Activated naive CD4-positive, alpha-beta T cell treated with anti-CD3 and anti-CD28 coated beads, Interleukin-2, amount 50 U/mL, for 72 hours (primary cell): ENCODE measurements at regions not wholly inside any gene's neighbourhood (a gene's known extent, or its start where the extent isn't known, plus 50 kb on each side); places are given as distances from the start of the nearest gene placed in this dataset.

Experiments used
- ATAC-seq, 2 donors: fragments of 150-1000 bp; cut with Tn5 transposase; 2 replicates each; pipeline ENCODE4 v1.10.0; 2021; ENCODE audit warnings: mild to moderate bottlenecking in 2 of 2, moderate library complexity in 2 of 2
- DNase-seq, 2 donors: peaks; one replicate each; pipeline ENCODE4 v3.0.0; 2021 to 2022; ENCODE audit warnings: low spot score in 2 of 2
- H3K27ac Mint-ChIP-seq, 2 donors: one replicate each; pipeline ENCODE4 v1.8.0; 2022; ENCODE audit warnings: mild to moderate bottlenecking in 2 of 2, mixed read lengths in 2 of 2
- H3K36me3 Mint-ChIP-seq, 2 donors: one replicate each; pipeline ENCODE4 v1.8.0; 2022; ENCODE audit warnings: mixed read lengths in 2 of 2
- H3K9me3 Mint-ChIP-seq, 2 donors: one replicate each; pipeline ENCODE4 v1.8.0; 2022; ENCODE audit warnings: mixed read lengths in 2 of 2

DNA sequence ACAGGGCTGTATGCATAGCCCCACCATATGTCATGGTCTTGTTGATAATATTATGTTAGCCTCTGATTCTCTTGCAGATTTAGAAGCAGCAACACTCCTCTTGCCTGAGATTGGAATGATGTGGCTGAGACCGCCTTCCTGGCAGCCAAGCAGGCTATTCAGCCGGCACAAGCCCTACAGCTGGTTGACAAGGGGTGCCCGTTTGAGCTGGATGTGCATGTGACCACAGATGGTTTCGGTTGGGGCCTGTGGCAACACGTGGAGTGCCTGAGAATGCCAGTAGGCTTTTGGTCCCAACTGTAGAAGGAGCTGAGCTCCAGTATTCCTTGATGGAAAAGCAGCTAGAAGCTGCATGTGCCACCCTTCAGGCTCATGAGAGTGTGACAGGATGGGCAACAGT lies 303.6 kb upstream of the POU3F2 start:
- ATAC-seq = no peak
- DNase-seq = no peak
- H3K9me3 Mint-ChIP-seq = peaks cover 5 to 12% of the 10 kb centered on the region in 2 donors
- H3K36me3 Mint-ChIP-seq = no peaks in the 10 kb centered on the region
- no peak overlapping the region for H3K27ac Mint-ChIP-seq

DNA sequence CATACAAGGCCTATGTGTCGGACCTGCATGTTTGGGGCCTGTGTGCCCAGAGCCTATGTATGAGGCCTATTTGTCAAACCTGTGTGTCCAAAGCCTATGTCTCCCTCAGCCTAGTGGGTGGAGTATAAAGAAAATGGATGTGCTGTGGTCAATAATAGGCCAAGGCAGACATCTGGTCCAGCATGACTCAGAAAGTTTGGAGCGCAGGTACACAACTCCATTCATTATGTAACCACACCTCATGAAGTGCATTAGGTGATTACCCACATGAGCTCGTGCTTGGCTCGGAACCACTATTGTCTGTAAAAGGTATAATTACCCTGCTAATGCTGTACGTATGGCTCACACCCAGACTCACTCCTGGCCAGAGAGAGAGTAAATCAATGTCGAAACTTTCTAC lies 302.4 kb upstream of the POU3F2 start:
- H3K27ac Mint-ChIP-seq = no peak overlapping the region
- H3K36me3 Mint-ChIP-seq = no peaks in the 10 kb centered on the region
- no peak for ATAC-seq
- peaks cover 5 to 12% of the 10 kb centered on the region in 2 donors for H3K9me3 Mint-ChIP-seq
- no peak for DNase-seq

DNA sequence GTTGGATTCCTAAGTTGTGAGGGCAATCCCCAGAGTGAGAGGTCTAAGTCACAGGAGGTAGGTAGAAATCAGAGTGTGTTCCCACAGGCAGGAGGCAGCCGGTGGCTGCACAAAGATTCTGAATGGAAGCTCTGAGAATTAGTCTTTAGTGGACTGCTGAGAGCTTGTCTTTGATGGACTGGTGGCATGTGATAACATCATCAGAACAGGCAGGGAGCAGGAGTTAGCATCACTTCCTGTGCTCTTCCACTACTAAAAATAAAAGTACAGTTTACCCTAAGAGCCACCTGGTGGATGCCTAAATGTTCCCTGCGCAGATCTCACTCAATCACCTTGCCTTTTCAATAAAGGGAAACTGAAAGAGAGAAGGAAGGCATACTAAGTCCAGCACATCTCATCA lies 294.6 kb upstream of the POU3F2 start:
- no peak for DNase-seq
- no peak overlapping the region for H3K27ac Mint-ChIP-seq

DNA sequence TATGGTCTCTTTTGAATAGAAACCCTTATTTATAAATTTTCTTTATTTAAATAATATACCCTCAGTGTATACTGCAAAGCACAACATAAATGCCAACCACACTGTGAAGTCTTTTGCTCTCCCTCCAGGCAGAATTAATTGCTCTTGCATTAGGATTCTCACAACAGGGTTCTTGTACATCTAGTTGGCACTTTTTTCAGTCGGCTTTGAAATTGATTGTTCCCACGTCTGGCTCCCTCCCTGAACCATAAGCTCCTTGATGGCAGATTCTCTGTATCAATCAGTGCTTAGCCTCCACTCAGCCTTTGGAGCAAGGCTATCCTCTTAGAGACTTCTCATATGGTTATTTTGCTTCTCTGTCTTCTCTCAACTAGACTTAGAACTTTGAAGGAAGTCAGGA lies 288.0 kb upstream of the POU3F2 start:
- peaks cover 5% of the 10 kb centered on the region in 2 donors for H3K9me3 Mint-ChIP-seq
- no peak for DNase-seq
- H3K27ac Mint-ChIP-seq = no peak overlapping the region
- no peaks in the 10 kb centered on the region for H3K36me3 Mint-ChIP-seq
- ATAC-seq = no peak

More for the DNA sequence above, 294.6 kb upstream of the POU3F2 start:
- no peaks in the 10 kb centered on the region for H3K36me3 Mint-ChIP-seq
- no peak for ATAC-seq
- peaks cover 9 to 15% of the 10 kb centered on the region in 2 donors for H3K9me3 Mint-ChIP-seq

DNA sequence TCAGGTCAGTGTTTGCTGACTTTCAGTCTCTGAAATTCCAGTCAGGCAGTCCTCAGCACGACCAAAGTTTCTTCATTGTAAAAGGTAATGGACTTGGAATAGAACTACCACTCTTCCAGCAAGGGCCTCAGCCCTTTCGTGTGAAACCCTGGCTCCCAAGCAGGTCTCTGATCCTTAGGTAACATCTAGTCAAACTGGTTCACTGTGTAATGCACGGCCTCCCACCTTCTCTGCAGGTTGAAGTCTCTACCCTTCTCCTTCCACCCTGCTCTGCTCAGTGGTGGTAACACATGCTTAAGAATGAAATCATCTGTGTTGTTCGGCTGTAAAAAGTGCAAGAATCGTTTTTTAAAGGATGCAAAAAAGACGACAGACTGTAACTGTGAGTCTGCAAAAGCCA lies 287.2 kb upstream of the POU3F2 start:
- H3K9me3 Mint-ChIP-seq = peaks cover 5% of the 10 kb centered on the region in 2 donors
- ATAC-seq (no peak), DNase-seq (no peak)
- H3K27ac Mint-ChIP-seq = no peak overlapping the region
- H3K36me3 Mint-ChIP-seq = no peaks in the 10 kb centered on the region

DNA sequence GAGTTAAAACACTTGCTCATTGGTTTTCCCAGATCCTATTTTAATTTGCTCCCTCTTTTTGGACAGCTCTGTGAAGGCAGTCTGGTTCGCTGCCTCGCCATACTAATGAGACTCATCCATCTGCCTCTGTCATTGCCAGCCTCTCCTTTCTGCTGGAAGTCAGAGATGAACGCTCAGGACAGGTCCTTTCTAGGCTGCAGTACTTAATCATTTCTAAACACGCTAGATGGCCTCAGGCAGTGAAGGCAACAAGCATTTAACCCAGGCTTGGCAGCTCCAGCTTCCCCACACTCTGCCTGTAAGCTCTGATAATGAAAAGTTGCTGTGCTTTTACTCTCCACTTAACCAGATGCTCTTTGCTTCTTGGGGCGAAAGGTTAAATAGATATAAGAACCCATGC lies 286.7 kb upstream of the POU3F2 start:
- Mint-ChIP-seq H3K9me3 (peaks cover 5% of the 10 kb centered on the region in 2 donors), H3K27ac (no peak overlapping the region), H3K36me3 (no peaks in the 10 kb centered on the region)
- no peak for DNase-seq
- ATAC-seq = no peak

DNA sequence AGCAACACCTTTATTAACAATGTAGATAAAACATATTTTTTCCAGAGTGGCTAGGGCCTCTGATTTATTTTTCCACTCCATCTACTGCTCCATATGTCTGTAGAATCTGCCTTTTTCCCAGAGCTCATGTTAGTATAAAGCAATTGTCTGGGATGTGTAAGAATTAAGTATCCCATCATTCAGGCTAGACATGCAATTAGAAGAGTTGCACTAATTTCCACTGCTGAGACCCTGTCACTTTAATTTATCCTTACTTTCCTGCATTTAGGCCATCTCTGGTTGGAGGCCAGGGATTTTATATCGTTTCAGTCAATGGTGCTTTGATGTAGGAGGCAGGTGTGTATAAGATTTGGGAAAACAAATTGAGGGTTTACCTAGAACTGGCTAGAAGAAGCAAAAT lies 286.1 kb upstream of the POU3F2 start:
- Mint-ChIP-seq H3K9me3 (peaks cover 5% of the 10 kb centered on the region in 2 donors), H3K27ac (no peak overlapping the region), H3K36me3 (no peaks in the 10 kb centered on the region)
- DNase-seq (no peak), ATAC-seq (no peak)

DNA sequence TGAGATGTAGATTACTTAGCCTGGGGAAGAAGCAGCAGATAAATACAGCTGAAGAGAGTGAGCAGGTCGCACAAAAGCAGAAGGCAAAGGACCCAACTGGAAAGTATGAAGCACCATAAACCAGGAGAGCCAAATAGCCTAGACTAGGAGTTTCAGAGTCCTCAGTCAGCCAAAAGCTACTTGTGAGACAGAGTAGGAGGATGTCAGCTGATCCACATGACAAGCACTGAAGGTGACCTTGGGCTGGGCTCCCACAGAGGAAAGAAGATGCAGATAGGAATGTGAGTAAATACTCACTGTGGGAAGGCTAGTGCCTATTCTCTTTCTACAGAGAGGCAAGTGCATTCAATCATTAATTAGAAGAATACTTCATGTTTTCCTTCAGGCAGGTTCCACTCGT lies 274.0 kb upstream of the POU3F2 start:
- Mint-ChIP-seq H3K36me3 (no peaks in the 10 kb centered on the region), H3K9me3 (peaks cover 0 to 7% of the 10 kb centered on the region in 2 donors), H3K27ac (no peak overlapping the region)
- ATAC-seq (no peak), DNase-seq (no peak)

DNA sequence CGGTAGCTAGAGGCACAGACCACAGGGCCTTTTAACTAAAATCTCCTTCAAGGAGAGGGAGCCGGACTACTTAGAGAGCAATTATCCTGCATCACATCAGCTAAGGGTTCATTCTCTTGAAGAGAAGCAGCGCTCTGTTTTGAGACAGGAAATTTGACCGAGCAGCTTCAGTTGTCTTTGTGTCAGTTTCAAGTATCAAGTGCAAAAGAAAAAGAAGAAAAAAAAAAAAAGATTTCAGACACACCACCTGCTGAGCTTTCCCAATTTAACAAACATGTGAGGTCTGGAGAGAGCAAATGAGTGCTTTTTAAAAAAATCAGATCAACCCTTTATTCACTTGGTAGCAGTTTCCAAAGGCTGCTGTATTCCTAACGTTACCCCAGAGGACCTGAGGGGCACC lies 273.5 kb upstream of the POU3F2 start:
- ATAC-seq = no peak
- no peak for DNase-seq
- H3K27ac Mint-ChIP-seq = no peak overlapping the region
- no peaks in the 10 kb centered on the region for H3K36me3 Mint-ChIP-seq
- peaks cover 0 to 7% of the 10 kb centered on the region in 2 donors for H3K9me3 Mint-ChIP-seq

DNA sequence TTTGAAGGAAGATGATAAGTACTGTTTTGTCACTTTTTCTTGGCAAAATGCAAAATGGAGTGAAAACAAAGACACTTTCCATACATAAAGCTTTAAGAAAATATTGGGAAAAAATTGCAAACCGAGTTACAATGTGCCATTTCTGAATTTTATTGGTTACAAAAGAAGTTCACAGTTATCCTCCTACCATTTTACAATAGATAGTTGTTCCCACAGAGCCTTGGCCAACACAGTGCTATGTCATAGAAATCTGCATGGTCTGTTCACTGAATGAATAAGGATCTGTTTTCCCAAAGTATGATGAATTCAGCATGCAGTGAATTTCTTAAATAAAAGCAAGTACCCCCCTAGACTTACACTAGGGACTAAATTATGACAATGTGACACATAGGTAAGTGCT lies 268.2 kb upstream of the POU3F2 start:
- ATAC-seq = no peak
- no peak overlapping the region for H3K27ac Mint-ChIP-seq
- DNase-seq = no peak
- no peaks in the 10 kb centered on the region for H3K36me3 Mint-ChIP-seq
- H3K9me3 Mint-ChIP-seq = peaks cover 0 to 4% of the 10 kb centered on the region in 2 donors

DNA sequence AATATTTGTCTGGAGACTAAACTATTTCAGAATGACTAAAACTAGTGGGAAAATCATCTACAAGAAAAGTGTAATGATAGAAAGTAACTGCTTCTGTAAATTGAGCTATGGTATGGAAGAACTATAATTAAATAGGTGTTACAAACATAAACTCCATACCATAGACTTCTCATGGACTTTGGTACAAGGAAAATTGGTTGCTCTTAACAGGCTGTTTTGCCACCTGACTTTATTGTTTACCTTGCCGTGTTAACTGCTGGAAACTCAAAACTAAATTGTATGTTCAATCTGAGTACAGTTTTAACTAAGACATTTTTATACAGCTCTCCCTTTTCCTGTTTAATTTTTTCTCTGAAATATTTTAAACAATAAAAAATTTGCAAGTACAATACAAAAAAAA lies 261.8 kb upstream of the POU3F2 start:
- Mint-ChIP-seq H3K27ac (no peak overlapping the region), H3K9me3 (no peaks in the 10 kb centered on the region), H3K36me3 (no peaks in the 10 kb centered on the region)
- DNase-seq (no peak), ATAC-seq (no peak)

DNA sequence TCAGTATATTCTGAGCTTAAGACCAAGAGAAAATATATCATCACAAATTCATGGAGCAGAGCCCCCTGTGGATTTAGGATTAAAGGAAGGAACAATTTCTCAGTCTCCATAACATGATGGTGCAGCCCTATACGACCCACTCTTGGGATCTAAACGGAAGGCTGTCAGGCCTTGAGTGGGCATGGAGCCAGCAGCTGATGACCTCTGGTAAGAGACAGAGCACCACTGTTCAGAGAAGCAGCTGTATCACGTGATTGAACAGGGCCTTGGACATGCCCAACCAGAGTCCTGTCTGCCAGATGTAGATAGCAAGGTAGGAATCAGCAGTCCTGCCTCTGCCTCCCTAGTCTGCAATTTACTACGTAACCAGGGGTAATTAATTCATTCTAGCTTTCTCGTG lies 259.4 kb upstream of the POU3F2 start:
- Mint-ChIP-seq H3K36me3 (no peaks in the 10 kb centered on the region), H3K9me3 (no peaks in the 10 kb centered on the region), H3K27ac (no peak overlapping the region)
- no peak for DNase-seq
- ATAC-seq = no peak

DNA sequence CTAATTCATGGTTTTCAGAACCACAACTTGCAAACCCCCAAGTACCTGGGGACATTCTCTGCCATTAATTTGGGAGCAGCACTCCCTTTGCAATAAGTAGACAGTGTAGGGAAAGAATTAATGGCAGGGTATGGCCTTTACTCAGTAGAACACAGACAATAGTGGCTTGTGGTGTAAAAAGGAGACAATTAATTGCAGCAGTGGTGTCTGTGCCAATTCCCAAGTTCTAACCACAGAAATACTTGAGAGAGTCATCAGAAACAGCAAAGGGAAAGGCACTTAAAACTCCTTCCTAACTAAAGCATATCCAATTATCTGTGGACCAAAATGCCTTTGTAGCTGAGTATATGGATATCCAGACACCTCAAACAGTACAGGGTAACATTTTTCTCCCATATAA lies 257.6 kb upstream of the POU3F2 start:
- Mint-ChIP-seq H3K9me3 (no peaks in the 10 kb centered on the region), H3K27ac (no peak overlapping the region), H3K36me3 (no peaks in the 10 kb centered on the region)
- no peak for DNase-seq
- ATAC-seq = no peak

DNA sequence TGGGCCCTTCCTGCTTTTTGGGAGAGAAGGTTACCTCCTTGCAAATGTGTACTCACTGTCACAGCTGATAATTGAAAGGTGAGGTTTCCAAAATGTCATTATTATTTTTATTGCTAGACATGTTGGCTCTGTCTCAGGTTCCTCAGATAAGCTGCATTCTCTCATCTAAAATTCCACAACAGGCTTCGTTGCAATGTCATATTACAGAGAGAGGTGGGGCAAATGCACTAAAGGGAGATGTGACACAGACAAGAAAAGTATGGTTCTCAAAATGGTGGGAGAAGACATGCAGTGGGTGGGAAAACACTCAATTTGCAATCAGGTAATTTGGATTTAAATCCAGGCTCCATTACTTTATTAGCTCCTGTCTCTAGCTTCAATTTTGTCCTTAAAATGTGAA lies 256.4 kb upstream of the POU3F2 start:
- no peak for DNase-seq
- Mint-ChIP-seq H3K27ac (no peak overlapping the region), H3K9me3 (no peaks in the 10 kb centered on the region), H3K36me3 (no peaks in the 10 kb centered on the region)
- ATAC-seq = no peak

DNA sequence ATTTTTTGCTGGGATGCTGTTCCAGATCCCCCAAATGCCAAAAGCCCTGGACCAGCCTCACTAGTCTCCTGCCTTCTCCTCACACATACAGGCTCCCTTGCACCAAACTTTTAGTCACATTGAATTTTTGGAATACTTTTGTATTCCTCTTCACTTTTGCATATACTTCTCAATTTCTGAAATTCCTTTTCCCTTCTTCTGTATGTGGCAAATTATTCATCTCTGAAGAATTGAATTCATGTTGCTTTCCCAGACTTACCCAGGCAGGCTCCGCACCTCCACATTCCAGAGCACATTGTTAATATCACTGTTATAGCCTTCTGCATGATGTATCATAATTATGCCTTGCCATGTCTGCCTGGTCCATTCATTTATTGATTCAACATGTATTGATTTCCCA lies 255.3 kb upstream of the POU3F2 start:
- Mint-ChIP-seq H3K36me3 (no peaks in the 10 kb centered on the region), H3K9me3 (no peaks in the 10 kb centered on the region), H3K27ac (no peak overlapping the region)
- DNase-seq (no peak), ATAC-seq (no peak)

DNA sequence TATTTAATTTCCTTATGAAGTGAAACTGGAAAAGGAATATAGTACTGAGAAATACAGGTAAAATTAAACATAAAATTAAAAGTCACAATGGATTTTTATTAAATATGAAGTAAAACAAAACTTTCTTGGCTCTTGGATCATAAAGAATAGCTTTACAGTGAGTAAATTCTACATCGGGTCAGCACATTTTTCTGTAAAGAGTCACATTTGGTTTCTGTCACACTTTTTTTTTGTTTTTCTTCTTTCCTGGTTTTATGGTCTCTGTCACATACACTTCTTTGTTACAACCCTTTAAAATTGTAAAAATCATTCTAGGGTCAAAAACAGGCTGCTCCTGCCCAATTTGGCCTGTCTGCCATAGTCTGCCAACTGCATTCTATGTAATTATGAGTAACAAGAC lies 254.4 kb upstream of the POU3F2 start:
- DNase-seq = no peak
- ATAC-seq = no peak

DNA sequence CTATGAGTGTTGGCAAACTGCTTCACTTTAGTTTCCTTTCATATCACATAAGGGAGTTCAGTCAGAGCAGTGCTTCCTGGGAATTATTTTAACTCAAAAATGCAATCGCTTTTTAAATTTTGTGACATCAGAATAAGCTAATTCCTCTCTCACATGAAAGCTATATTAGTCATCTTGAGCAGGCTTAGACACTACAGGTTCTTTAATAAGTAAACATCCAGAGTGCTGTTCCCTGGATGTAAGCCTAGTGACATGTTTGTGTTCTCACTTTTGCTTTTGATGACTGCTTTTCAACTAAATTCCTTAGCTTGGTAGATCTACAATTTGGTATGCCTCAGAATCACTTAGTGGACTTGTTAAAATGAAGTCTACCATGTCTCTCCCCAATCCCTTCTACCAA lies 252.7 kb upstream of the POU3F2 start:
- no peaks in the 10 kb centered on the region for H3K9me3 Mint-ChIP-seq
- H3K27ac Mint-ChIP-seq = no peak overlapping the region
- H3K36me3 Mint-ChIP-seq = no peaks in the 10 kb centered on the region
- no peak for ATAC-seq
- DNase-seq = no peak

More for the DNA sequence above, 254.4 kb upstream of the POU3F2 start:
- no peaks in the 10 kb centered on the region for H3K36me3 Mint-ChIP-seq
- no peaks in the 10 kb centered on the region for H3K9me3 Mint-ChIP-seq
- no peak overlapping the region for H3K27ac Mint-ChIP-seq

DNA sequence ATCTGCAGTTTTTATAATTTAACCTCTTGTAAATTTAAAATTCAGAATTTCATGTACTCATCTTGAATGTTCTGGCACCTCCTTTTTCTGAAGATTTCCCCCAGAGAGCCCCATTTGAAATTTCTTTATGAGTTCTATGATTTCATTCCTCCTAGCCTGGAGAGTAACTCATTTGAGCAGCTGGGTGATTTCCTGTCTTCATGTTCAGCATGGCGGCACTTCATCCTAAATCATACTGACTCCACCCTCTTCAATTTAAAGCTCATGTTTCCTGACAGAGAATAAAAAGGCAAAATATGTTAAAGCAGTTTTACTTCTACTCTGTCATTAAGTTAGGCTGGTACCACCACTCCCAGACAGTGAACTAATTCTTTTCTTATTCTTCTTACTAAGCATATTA lies 250.9 kb upstream of the POU3F2 start:
- Mint-ChIP-seq H3K27ac (no peak overlapping the region), H3K36me3 (no peaks in the 10 kb centered on the region), H3K9me3 (no peaks in the 10 kb centered on the region)
- DNase-seq (no peak), ATAC-seq (no peak)

DNA sequence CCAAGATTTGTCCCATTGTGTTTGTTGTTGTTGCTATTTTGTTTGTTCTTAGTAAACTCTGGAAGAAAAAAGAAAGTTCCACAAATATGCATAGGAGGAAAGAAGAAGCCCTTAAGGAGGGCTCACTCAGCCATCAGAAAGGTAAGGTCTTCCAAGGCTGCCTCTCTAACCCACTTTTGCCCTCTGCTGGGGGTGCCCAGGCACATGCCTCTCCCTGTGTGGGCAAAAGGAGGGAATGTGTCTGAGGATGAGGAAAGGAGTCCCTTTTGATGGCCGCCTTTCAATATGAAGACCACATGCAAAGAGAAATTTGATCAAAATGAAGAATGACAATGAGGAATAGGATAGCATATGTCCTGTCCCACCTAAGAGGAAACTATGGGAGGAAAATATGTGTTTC lies 248.2 kb upstream of the POU3F2 start:
- H3K27ac Mint-ChIP-seq = no peak overlapping the region
- H3K36me3 Mint-ChIP-seq = no peaks in the 10 kb centered on the region
- DNase-seq = no peak
- no peak for ATAC-seq
- H3K9me3 Mint-ChIP-seq = no peaks in the 10 kb centered on the region
